ENCODE measurements at regions not wholly inside any gene's neighbourhood (a gene's known extent, or its start where the extent isn't known, plus 50 kb on each side); places are given as distances from the start of the nearest gene placed in this dataset.
A peak's percentile ranks its signal among the peaks of the same experiment; 100 is the strongest.

GRCh38 chr21:36628761-36629460 is 70.0 kb upstream of the SIM2 start:
- TF ChIP-seq, protein P1, sequence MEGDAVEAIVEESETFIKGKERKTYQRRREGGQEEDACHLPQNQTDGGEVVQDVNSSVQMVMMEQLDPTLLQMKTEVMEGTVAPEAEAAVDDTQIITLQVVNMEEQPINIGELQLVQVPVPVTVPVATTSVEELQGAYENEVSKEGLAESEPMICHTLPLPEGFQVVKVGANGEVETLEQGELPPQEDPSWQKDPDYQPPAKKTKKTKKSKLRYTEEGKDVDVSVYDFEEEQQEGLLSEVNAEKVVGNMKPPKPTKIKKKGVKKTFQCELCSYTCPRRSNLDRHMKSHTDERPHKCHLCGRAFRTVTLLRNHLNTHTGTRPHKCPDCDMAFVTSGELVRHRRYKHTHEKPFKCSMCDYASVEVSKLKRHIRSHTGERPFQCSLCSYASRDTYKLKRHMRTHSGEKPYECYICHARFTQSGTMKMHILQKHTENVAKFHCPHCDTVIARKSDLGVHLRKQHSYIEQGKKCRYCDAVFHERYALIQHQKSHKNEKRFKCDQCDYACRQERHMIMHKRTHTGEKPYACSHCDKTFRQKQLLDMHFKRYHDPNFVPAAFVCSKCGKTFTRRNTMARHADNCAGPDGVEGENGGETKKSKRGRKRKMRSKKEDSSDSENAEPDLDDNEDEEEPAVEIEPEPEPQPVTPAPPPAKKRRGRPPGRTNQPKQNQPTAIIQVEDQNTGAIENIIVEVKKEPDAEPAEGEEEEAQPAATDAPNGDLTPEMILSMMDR (IDR thresholded peaks at IDR 0.05; ENCODE audit: low read depth, low read length, missing control alignments) = no peak
- no peak for DNase-seq (ENCODE audit: low read depth)
- no peak overlapping the region for H3K4me3 ChIP-seq (ENCODE audit: low read depth, low read length)
- in situ Hi-C loops (cut with HindIII; ENCODE audit: low sequenced_read_pairs) = loop anchor here (5.0 kb wide), 1 partner anchor 38 kb away; no protein-coding TSS in a partner anchor

DNA sequence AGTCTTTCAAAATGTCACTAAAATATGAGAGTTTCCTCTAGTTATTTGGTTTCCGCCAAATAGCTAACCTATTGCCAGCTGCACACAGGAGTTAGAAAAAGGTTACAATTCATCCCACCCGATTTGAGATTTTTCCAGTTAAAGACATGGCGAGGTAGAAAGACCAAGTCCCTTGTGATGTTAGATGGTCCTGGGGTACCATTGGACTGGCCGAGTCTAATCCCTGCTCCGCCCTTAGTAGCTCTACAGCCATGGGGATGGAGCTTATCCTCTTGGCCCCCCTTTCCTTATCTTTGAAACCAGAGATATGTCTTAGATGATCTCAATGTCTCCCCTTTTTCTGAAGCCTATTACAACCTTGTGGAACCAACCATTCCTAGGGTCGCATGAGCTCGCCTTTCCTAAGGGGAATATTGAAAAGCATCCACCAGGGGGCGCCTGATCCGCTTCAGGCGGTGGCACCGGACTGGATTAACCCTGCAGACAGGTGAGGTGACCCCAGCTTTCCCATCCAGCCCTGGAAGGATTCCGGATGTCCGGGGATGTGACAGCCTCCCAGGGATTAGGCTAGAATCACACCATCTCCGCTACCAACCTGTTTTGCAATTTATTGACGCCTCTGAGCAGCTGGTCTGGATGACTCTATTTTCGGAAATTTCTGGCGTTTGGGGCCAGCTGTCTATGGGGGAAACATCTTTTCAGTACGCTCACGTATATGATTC is 68.3 kb upstream of the SIM2 start:
- no peak for DNase-seq (ENCODE audit: low read depth)
- H3K4me3 ChIP-seq (ENCODE audit: low read depth, low read length) = no peak overlapping the region
- in situ Hi-C loops (cut with HindIII; ENCODE audit: low sequenced_read_pairs) = no loop called here
- TF ChIP-seq, protein P1 (IDR thresholded peaks at IDR 0.05; ENCODE audit: low read depth, low read length, missing control alignments) = peak; percentile 72

- H3K4me3 ChIP-seq (ENCODE audit: low read depth, low read length) = no peak overlapping the region
- in situ Hi-C loops (cut with HindIII; ENCODE audit: low sequenced_read_pairs) = no loop called here
- TF ChIP-seq, protein P1 (IDR thresholded peaks at IDR 0.05; ENCODE audit: low read depth, low read length, missing control alignments) = no peak
- no peak for DNase-seq (ENCODE audit: low read depth)
Observed at GRCh38 chr21:36636016-36636415, 62.9 kb upstream of the SIM2 start.

- H3K4me3 ChIP-seq (ENCODE audit: low read depth, low read length) = no peak overlapping the region
- in situ Hi-C loops (cut with HindIII; ENCODE audit: low sequenced_read_pairs) = no loop called here
- DNase-seq (ENCODE audit: low read depth) = no peak
- TF ChIP-seq, protein P1 (IDR thresholded peaks at IDR 0.05; ENCODE audit: low read depth, low read length, missing control alignments) = no peak
Observed at GRCh38 chr21:36636439-36636838, 62.5 kb upstream of the SIM2 start.

GRCh38 chr21:36639769-36640168 is 59.1 kb upstream of the SIM2 start:
- DNase-seq (ENCODE audit: low read depth) = no peak
- TF ChIP-seq, protein P1 (IDR thresholded peaks at IDR 0.05; ENCODE audit: low read depth, low read length, missing control alignments) = no peak
- H3K4me3 ChIP-seq (ENCODE audit: low read depth, low read length) = no peak overlapping the region
- in situ Hi-C loops (cut with HindIII; ENCODE audit: low sequenced_read_pairs) = no loop called here

DNA sequence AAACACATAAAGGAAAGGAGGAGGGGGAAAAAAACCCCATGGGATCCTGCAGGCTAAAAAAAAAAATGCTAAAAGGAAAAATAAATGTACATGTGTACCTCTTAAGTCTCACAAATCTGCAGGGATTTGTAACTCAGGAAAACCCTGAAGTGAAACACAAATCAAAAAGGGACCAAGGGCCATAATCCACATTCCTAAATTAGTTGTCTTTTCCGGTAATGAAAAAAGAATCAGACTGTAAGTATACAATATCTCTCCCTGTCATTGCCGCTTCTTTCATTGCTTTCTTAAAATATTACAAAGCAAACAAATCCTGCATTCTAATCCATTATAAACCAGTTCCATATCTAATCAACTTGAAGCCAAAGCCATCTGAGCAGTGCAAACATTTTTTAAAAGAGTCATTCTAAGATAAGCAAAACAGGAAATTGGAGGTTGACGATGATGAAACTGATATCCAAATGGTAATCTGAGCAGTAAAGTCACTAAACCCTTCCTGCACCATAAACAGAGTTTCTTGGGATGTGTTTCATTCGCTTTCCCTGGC is 58.7 kb upstream of the SIM2 start:
- DNase-seq (ENCODE audit: low read depth) = no peak
- in situ Hi-C loops (cut with HindIII; ENCODE audit: low sequenced_read_pairs) = no loop called here
- TF ChIP-seq, protein P1 (IDR thresholded peaks at IDR 0.05; ENCODE audit: low read depth, low read length, missing control alignments) = no peak
- H3K4me3 ChIP-seq (ENCODE audit: low read depth, low read length) = no peak overlapping the region
